Muscle of leg (tissue), 3 donors: ENCODE measurements at regions not wholly inside any gene's neighbourhood (a gene's known extent, or its start where the extent isn't known, plus 50 kb on each side); places are given as distances from the start of the nearest gene placed in this dataset.

ENCODE experiments used
- DNase-seq: peaks from one replicate; pipeline ENCODE4 v3.0.0; 2013
- H3K27ac ChIP-seq: one replicate; pipeline ENCODE4 v1.5.1; 2013; ENCODE audit warnings: mild to moderate bottlenecking, low read length, control low read depth
- H3K27me3 ChIP-seq: one replicate; pipeline ENCODE4 v1.6.1; 2013; ENCODE audit warnings: low read length; ENCODE audit not compliant: control insufficient read depth, insufficient read depth
- H3K36me3 ChIP-seq: one replicate; pipeline ENCODE4 v1.6.1; 2013; ENCODE audit warnings: low read length; ENCODE audit not compliant: control insufficient read depth, insufficient read depth
- H3K4me1 ChIP-seq: one replicate; pipeline ENCODE4 v1.6.1; 2013; ENCODE audit warnings: low read length; ENCODE audit not compliant: control insufficient read depth, insufficient read depth
- H3K4me3 ChIP-seq: one replicate; pipeline ENCODE4 v1.5.1; 2013; ENCODE audit warnings: low read length, control low read depth
- H3K9me3 ChIP-seq: replicated peaks from 2 replicates; pipeline ENCODE4 v1.6.1; 2013; ENCODE audit warnings: low read depth, low read length; ENCODE audit not compliant: control insufficient read depth
- WGBS: methylation state at CpG from one replicate; pipeline ENCODE4 v1.1.5; 2013; ENCODE audit warnings: missing lambda C conversion rate; ENCODE audit not compliant: insufficient coverage; 5-methylcytosine and 5-hydroxymethylcytosine counted together

DNA sequence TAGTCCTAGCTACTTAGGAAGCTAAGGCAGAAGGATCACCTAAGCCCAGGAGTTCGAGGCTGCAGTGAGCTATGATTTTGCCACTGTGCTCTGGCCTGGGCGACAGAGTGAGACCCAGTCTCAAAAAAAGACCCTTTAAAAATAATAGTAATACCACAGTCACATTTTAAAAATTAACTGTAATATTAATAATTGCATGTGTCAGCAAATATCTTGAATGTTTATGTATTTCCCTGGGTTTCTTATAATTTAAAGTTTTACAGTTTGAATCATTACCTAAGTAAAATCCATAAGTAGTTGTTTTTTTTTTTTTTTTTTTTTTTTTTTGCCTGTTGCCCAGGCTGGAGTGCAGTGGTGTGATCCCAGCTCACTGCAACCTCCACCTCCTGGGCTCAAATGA is 69.2 kb downstream of the LYZL2 start:
- no peaks in the 10 kb centered on the region for H3K36me3 ChIP-seq
- H3K4me1 ChIP-seq = no peaks in the 10 kb centered on the region
- DNase-seq = no peak
- no peak overlapping the region for H3K4me3 ChIP-seq
- no peaks in the 10 kb centered on the region for H3K9me3 ChIP-seq
- no peaks in the 10 kb centered on the region for H3K27me3 ChIP-seq
- H3K27ac ChIP-seq = no peak overlapping the region
- WGBS = no CpG with 5 or more reads among the region's 2 CpGs

DNA sequence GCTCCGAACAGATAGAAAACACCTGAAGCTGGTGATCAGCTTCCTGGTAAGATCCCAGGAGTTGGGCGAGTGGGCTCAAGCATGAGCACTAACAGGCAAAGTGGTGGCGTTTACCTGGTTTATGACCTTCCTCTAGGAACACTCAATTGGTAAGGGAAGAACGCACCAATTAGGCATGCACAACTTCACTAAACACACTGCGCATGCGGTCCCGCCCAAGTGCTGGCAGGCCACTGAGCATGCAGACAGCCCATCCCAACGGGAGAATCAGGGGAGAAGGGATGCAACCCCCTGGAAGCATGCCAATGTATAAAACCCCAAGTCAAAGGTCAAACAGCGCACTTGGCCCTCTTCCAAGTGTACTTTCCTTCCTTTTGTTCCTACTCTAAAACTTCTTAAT is 70.4 kb downstream of the LYZL2 start:
- no peak for DNase-seq
- Histone ChIP-seq H3K4me3 (no peak overlapping the region), H3K36me3 (no peaks in the 10 kb centered on the region), H3K9me3 (no peaks in the 10 kb centered on the region), H3K27me3 (no peaks in the 10 kb centered on the region), H3K4me1 (no peaks in the 10 kb centered on the region), H3K27ac (no peak overlapping the region)
- WGBS = 74% methylated on average over 6 of the region's 9 CpGs

DNA sequence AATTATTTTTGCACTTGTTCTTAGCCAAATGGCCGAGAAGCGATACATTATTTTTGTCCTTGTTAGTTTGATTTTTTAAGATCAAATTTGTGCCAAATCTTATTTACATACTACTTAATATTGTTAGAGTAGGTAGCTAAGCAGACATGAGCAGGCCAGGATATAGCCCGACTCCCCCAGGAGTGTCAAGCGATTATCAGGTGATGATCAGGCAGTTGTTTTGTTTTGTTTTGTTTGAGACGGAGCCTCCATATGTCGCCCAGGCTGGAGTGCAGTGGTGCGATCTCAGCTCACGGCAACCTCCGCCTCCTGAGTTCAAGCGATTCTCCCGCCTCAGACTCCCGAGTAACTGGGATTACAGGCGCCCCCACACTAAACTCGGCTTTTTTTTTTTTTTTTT is 71.1 kb downstream of the LYZL2 start:
- WGBS = 78% methylated on average over 9 of the region's 14 CpGs
- Histone ChIP-seq H3K27me3 (no peaks in the 10 kb centered on the region), H3K36me3 (no peaks in the 10 kb centered on the region), H3K27ac (no peak overlapping the region), H3K4me1 (no peaks in the 10 kb centered on the region), H3K4me3 (no peak overlapping the region), H3K9me3 (no peaks in the 10 kb centered on the region)
- DNase-seq = no peak

DNA sequence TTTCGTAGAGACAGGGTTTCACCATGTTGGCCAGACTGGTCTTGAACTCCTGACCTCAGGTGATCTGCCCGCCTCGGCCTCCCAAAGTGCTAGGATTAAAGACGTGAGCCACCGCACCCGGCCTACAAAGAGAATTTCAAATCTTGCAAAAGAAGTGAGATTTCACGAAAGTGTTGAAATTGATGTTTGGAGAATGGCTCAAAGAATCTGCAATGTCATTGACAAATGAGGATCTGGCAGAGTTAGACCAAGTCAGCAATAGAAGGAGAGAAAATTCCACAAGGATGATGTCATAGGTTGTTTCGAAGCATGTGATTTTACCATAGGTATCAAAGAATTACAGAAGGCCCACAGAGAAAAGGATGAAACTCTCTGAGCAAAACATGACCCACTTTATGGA is 71.7 kb downstream of the LYZL2 start:
- Histone ChIP-seq H3K36me3 (no peaks in the 10 kb centered on the region), H3K4me3 (no peak overlapping the region), H3K27me3 (no peaks in the 10 kb centered on the region), H3K4me1 (no peaks in the 10 kb centered on the region), H3K9me3 (no peaks in the 10 kb centered on the region), H3K27ac (no peak overlapping the region)
- 85% methylated on average over 7 of the region's 8 CpGs for WGBS
- no peak for DNase-seq

DNA sequence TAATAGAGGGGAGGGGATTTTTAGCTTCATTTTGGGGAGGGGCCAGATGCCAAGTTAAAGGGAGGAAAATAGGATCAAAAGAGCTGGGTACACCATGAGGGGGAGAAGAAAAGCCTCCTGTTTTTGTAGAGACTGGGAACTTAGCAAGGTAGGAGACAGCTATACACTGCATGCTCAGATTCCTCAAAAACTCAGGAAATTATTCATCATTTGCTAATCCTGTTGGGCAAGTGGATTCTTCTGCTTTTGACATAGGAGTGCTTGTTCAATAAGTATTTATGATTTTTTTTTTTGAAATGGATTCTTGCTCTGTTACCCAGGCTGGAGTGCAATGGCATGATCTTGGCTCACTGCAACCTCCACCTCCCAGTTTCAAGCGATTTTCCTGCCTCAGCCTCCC is 73.4 kb downstream of the LYZL2 start:
- DNase-seq = no peak
- WGBS = 86% methylated on average over 1 of the region's 1 CpG
- Histone ChIP-seq H3K36me3 (no peaks in the 10 kb centered on the region), H3K4me3 (no peak overlapping the region), H3K27ac (no peak overlapping the region), H3K4me1 (no peaks in the 10 kb centered on the region), H3K9me3 (no peaks in the 10 kb centered on the region), H3K27me3 (no peaks in the 10 kb centered on the region)

DNA sequence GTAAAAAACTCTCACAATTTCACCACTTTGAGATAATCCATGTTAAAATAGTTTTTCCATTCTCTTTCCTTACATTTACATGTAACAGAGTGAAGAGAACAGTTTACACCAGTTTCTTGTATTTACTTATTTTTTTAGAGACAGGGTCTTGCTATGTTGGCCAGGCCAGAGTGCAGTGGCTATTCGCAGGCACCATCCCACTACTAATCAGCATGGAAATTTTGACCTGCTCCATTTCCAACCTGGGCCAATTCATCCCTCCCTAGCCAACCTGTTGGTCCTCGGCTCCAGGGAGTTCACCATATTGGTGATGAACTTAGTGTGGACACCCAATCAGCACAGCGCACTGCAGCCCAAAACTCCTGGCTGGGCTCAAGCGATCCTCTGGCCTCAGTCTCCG is 74.1 kb downstream of the LYZL2 start:
- Histone ChIP-seq H3K9me3 (no peaks in the 10 kb centered on the region), H3K27ac (no peak overlapping the region), H3K4me1 (no peaks in the 10 kb centered on the region), H3K4me3 (no peak overlapping the region), H3K27me3 (no peaks in the 10 kb centered on the region), H3K36me3 (no peaks in the 10 kb centered on the region)
- WGBS = 100% methylated on average over 2 of the region's 5 CpGs
- no peak for DNase-seq

DNA sequence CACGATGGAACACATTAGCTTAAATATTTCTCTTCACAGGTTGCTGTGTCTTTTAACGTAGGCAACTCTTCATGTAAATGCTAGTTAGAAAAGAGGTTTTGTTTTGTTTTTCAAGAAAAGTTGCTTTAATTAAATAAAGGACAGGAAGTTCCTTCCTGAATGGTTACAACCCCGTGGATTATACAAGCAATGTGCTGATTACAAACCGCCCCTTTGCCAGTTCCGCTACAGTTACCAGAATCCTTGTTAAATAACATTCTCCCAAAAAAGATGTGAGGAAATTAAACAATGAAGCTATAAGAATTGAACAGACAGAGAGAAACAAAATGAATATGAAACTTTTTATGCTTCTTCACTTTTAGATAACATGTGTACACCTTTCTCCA is 75.1 kb downstream of the LYZL2 start:
- Histone ChIP-seq H3K9me3 (no peaks in the 10 kb centered on the region), H3K36me3 (no peaks in the 10 kb centered on the region), H3K4me1 (no peaks in the 10 kb centered on the region), H3K27me3 (no peaks in the 10 kb centered on the region), H3K4me3 (no peak overlapping the region), H3K27ac (no peak overlapping the region)
- DNase-seq = no peak
- no CpG with 5 or more reads among the region's 5 CpGs for WGBS

DNA sequence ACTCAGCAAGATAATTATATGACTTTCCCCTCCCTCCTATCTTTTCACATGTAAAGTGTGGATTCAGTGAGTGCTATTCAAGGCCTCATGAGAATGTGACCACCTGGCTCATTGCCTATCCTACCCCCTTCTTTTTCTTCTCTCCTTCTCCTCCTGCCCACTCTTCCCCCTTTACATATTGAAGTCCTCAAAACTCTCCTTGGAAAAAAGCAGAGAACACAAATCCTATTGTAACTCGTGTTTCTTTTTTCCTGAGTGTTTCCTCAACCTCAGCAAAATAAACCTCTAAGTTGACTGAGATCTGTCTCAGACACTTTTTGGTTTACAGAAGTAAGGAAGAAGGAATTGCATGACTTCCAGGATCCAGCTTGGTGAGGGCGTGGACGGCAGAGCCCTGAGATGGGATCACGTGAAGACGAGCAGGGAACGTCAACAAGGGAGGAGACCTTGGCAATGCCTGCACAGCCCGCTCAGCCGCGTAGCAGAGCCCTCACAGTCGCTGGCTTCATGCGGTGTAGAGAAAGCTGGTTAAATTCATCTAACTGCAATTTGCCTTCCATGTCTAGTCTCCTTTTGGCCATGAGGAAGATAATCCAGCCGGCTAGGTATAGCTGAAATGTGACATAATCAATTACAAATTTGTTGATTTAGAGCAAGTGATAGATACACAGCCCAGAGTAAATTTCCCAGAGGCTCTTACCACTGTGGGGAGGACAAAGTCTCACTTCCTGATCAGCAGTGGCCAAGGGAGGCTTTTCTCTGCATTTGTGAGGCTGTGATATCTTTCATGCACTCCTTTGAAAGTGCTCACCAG is 75.7 kb downstream of the LYZL2 start:
- Histone ChIP-seq H3K27me3 (no peaks in the 10 kb centered on the region), H3K4me3 (no peak overlapping the region), H3K4me1 (no peaks in the 10 kb centered on the region), H3K27ac (no peak overlapping the region), H3K36me3 (no peaks in the 10 kb centered on the region), H3K9me3 (no peaks in the 10 kb centered on the region)
- peak; percentile 80 for DNase-seq
- WGBS = 37% methylated on average over 5 of the region's 12 CpGs

DNA sequence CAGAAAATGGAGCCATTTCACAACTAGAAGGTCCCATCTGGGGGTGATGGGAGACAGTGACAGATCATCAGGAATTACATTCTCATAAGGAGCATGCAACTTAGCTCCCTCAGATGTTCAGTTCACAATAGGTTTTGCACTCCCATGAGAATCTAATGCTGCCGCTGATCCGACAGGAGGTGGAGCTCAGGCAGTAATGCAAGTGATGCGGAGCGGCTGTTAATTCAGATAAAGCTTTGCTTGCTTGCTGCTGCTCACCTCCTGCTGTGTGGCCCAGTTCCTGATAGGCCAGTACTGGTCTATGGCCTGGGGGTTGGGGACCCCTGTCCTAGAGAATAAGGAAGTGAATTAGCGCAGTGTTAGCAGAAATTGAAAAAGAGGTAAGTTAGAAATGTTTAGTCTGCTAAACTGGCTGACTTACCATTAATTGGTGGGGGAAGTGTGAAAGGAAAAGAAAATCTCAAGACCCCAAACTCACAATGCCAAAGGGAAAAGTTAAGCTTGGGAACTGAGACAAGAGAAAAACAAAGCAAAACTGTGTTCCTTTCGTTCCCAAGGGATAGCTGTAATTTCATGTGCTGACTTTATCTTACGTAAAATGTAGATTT is 76.4 kb downstream of the LYZL2 start:
- no peaks in the 10 kb centered on the region for H3K36me3 ChIP-seq
- no peaks in the 10 kb centered on the region for H3K27me3 ChIP-seq
- DNase-seq = peak; percentile 22
- no peaks in the 10 kb centered on the region for H3K9me3 ChIP-seq
- H3K4me1 ChIP-seq = no peaks in the 10 kb centered on the region
- WGBS = 55% methylated on average over 5 of the region's 7 CpGs
- no peak overlapping the region for H3K4me3 ChIP-seq
- no peak overlapping the region for H3K27ac ChIP-seq

DNA sequence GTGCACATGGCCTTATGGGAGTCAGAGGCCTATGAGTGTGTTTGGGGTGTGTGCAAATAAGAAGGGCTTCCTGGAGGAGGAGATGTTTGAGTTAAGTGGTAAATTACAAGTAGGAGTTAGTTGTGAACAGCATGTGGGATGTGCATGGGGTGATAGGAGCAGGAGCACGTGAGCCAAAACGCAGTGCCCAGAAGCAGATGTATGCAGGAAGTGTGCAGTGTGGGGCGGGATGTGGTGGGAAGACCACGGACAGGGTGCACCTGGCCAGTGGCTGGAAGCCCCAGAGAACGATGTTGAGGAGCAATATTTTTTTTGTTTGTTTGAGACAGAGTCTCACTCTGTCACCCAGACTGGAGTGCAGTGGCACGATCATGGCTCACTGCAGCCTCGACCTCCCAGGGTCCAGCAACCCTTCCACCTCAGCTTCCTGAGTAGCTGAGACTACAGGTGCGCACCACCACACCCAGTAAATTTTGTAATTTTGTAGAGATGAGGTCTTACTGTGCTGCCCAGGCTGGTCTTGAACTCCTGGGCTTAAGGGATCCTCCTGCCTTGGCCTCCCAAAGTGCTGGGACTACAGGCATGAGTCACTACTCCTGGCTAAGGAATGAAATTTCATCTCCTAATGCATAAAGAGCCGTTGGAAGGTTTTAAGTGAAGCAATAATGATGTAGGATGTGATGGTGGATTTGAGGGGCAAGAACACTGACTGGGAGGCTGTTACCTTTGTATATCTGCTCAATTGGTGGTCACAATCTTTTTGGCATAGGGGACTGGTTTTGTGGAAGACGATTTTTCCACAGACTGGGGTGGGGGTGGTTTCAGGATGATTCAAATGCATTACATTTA is 78.4 kb downstream of the LYZL2 start:
- no peaks in the 10 kb centered on the region for H3K4me1 ChIP-seq
- no peak for DNase-seq
- no peaks in the 10 kb centered on the region for H3K36me3 ChIP-seq
- H3K9me3 ChIP-seq = no peaks in the 10 kb centered on the region
- H3K27ac ChIP-seq = no peak overlapping the region
- H3K27me3 ChIP-seq = no peaks in the 10 kb centered on the region
- no peak overlapping the region for H3K4me3 ChIP-seq
- 75% methylated on average over 5 of the region's 10 CpGs for WGBS
